A673 (cell line): ENCODE measurements at regions not wholly inside any gene's neighbourhood (a gene's known extent, or its start where the extent isn't known, plus 50 kb on each side); places are given as distances from the start of the nearest gene placed in this dataset.

Source experiments
- EZH2 ChIP-seq: fragments of 200-600 bp; sonication (generic); IDR thresholded peaks from 2 replicates; pipeline ENCODE4 v1.6.1; 2017; ENCODE audit warnings: borderline replicate concordance, low read depth, mild to moderate bottlenecking, mixed read lengths, antibody characterized with exemption, low read length; ENCODE audit not compliant: poor library complexity, severe bottlenecking
- TF ChIP-seq, protein P1 (sequence below): fragments of 300-800, 200-600 bp; sonication (generic); conservative IDR thresholded peaks from 2 replicates; pipeline ENCODE4 v1.5.1; 2017; ENCODE audit warnings: low read depth, mild to moderate bottlenecking, antibody characterized with exemption, low read length, moderate library complexity, mixed read lengths

DNA sequence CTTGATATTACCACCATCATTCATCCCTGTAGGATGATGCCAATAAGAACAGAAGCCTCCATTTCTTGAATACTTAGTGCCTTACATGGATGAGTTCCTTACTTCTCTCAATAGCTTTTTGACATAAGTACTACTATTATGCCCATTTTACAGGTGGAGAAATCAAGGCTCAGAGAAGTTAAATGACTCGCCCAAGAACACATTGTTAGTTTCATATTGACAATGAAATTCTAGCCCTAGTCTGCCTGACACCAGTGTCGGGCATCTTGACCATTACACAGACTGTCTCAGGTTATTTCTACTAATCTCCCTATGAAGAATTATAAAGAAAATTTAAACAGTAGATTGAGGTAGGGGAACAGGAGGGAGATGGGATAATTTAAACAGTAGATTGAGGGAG is 52.5 kb upstream of the ARL8B start:
- TF ChIP-seq, protein P1, sequence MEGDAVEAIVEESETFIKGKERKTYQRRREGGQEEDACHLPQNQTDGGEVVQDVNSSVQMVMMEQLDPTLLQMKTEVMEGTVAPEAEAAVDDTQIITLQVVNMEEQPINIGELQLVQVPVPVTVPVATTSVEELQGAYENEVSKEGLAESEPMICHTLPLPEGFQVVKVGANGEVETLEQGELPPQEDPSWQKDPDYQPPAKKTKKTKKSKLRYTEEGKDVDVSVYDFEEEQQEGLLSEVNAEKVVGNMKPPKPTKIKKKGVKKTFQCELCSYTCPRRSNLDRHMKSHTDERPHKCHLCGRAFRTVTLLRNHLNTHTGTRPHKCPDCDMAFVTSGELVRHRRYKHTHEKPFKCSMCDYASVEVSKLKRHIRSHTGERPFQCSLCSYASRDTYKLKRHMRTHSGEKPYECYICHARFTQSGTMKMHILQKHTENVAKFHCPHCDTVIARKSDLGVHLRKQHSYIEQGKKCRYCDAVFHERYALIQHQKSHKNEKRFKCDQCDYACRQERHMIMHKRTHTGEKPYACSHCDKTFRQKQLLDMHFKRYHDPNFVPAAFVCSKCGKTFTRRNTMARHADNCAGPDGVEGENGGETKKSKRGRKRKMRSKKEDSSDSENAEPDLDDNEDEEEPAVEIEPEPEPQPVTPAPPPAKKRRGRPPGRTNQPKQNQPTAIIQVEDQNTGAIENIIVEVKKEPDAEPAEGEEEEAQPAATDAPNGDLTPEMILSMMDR: no peak
- no peak for TF ChIP-seq EZH2
